HEK293 (cell line): ENCODE measurements at regions not wholly inside any gene's neighbourhood (a gene's known extent, or its start where the extent isn't known, plus 50 kb on each side); places are given as distances from the start of the nearest gene placed in this dataset.

Source experiments
- CTCF ChIA-PET: fragments of 350-600 bp; formaldehyde crosslinking; extraction: SDS; loops from one replicate; lab custom pipeline; 2021; ENCODE audit warnings: antibody characterized with exemption; lab: Yijun Ruan, JAX
- POLR2A ChIA-PET: fragments of 300-600 bp; formaldehyde crosslinking; extraction: SDS; loops from one replicate; lab custom pipeline; 2020; ENCODE audit warnings: antibody characterized with exemption, inconsistent platforms; lab: Yijun Ruan, JAX
- H3K27ac ChIP-seq: fragments of 200-500 bp; sonication (Bioruptor generic); 2 replicates; pipeline ENCODE4 v1.5.1; 2014; ENCODE audit warnings: low read depth, low read length, control low read depth, inconsistent platforms; ENCODE audit errors: extremely low read depth
- H3K36me3 ChIP-seq, 2 experiments: fragments of 200-500 bp in 1 of 2; sonication (Bioruptor generic) in 1 of 2; 1 replicate in 1 of 2; 2 replicates in 1 of 2; pipeline ENCODE4 v1.5.1; 2014 to 2017; ENCODE audit warnings: inconsistent platforms in 2 of 2, low read length in 2 of 2; ENCODE audit not compliant: control insufficient read depth in 2 of 2, insufficient read depth in 1 of 2
- H3K4me1 ChIP-seq: fragments of 200-500 bp; sonication (Bioruptor generic); 2 replicates; pipeline ENCODE4 v1.5.1; 2014; ENCODE audit warnings: mild to moderate bottlenecking, low read length, inconsistent platforms; ENCODE audit not compliant: control insufficient read depth, insufficient read depth
- H3K4me3 ChIP-seq: 2 replicates; pipeline ENCODE4 v1.5.1; 2011; ENCODE audit warnings: low read depth, mild to moderate bottlenecking, control low read depth, low read length, moderate library complexity
- H3K9me3 ChIP-seq: fragments of 200-500 bp; sonication (Bioruptor generic); 2 replicates; pipeline ENCODE4 v1.5.1; 2014; ENCODE audit warnings: low read depth, low read length, inconsistent platforms; ENCODE audit not compliant: control insufficient read depth, insufficient read depth
- EGR2 ChIP-seq: fragments of 450-650 bp; formaldehyde crosslinking; IDR thresholded peaks from 2 replicates; pipeline ENCODE4 v1.5.1; 2016; ENCODE audit warnings: low read depth, missing biosample characterization, missing genetic modification characterization
- SCRT1 ChIP-seq: fragments of 450-650 bp; formaldehyde crosslinking; IDR thresholded peaks from 2 replicates; pipeline ENCODE4 v1.5.1; 2016; ENCODE audit warnings: missing biosample characterization, missing genetic modification characterization, borderline replicate concordance
- SETDB1 ChIP-seq: IDR thresholded peaks from one replicate; pipeline ENCODE4 v1.6.1; 2017; ENCODE audit warnings: mild to moderate bottlenecking, low read length, moderate library complexity, mixed read lengths; ENCODE audit not compliant: insufficient read length
- SP2 ChIP-seq: fragments of 450-650 bp; formaldehyde crosslinking; IDR thresholded peaks from 2 replicates; pipeline ENCODE4 v1.5.1; 2016; ENCODE audit warnings: missing biosample characterization, missing genetic modification characterization
- ZNF133 ChIP-seq: fragments of 450-650 bp; formaldehyde crosslinking; IDR thresholded peaks from 2 replicates; pipeline ENCODE4 v1.5.1; 2016; ENCODE audit warnings: missing biosample characterization, missing genetic modification characterization
- ZNF138 ChIP-seq: fragments of 450-650 bp; formaldehyde crosslinking; IDR thresholded peaks from 2 replicates; pipeline ENCODE4 v1.5.1; 2016; ENCODE audit warnings: missing biosample characterization, missing genetic modification characterization, borderline replicate concordance
- ZNF140 ChIP-seq: fragments of 450-650 bp; formaldehyde crosslinking; IDR thresholded peaks from 2 replicates; pipeline ENCODE4 v1.5.1; 2016; ENCODE audit warnings: missing biosample characterization, missing genetic modification characterization
- ZNF155 ChIP-seq: fragments of 450-650 bp; formaldehyde crosslinking; IDR thresholded peaks from 2 replicates; pipeline ENCODE4 v1.5.1; 2016; ENCODE audit warnings: missing biosample characterization, missing genetic modification characterization
- ZNF311 ChIP-seq: fragments of 450-650 bp; formaldehyde crosslinking; IDR thresholded peaks from 2 replicates; pipeline ENCODE4 v1.5.1; 2017; ENCODE audit warnings: missing biosample characterization, missing genetic modification characterization, borderline replicate concordance
- ZNF354C ChIP-seq: fragments of 450-650 bp; formaldehyde crosslinking; IDR thresholded peaks from 2 replicates; pipeline ENCODE4 v1.5.1; 2016; ENCODE audit warnings: missing biosample characterization, missing genetic modification characterization, low read depth, borderline replicate concordance
- ZNF366 ChIP-seq: fragments of 450-650 bp; formaldehyde crosslinking; conservative IDR thresholded peaks from 2 replicates; pipeline ENCODE4 v1.5.1; 2016; ENCODE audit warnings: missing biosample characterization, missing genetic modification characterization
- ZNF514 ChIP-seq: fragments of 450-650 bp; formaldehyde crosslinking; IDR thresholded peaks from 2 replicates; pipeline ENCODE4 v1.5.1; 2016; ENCODE audit warnings: missing biosample characterization, missing genetic modification characterization
- ZNF596 ChIP-seq: fragments of 450-650 bp; IDR thresholded peaks from 2 replicates; pipeline ENCODE4 v1.5.0; 2018; ENCODE audit warnings: missing biosample characterization, mild to moderate bottlenecking, missing genetic modification characterization, moderate library complexity
- ZNF621 ChIP-seq: fragments of 450-650 bp; formaldehyde crosslinking; IDR thresholded peaks from 2 replicates; pipeline ENCODE4 v1.5.1; 2017; ENCODE audit warnings: missing biosample characterization, missing genetic modification characterization
- ZNF76 ChIP-seq: fragments of 450-650 bp; formaldehyde crosslinking; IDR thresholded peaks from 2 replicates; pipeline ENCODE4; 2016; ENCODE audit warnings: low read depth, missing biosample characterization, missing genetic modification characterization, borderline replicate concordance
- ZNF777 ChIP-seq: fragments of 450-650 bp; formaldehyde crosslinking; IDR thresholded peaks from 2 replicates; pipeline ENCODE4 v1.5.1; 2017; ENCODE audit warnings: missing biosample characterization, missing genetic modification characterization, borderline replicate concordance
- TF ChIP-seq, protein P1 (sequence below): fragments of 450-650 bp; formaldehyde crosslinking; IDR thresholded peaks from 2 replicates; pipeline ENCODE4 v1.5.1; 2016; ENCODE audit warnings: missing biosample characterization, missing genetic modification characterization
- TF ChIP-seq, protein P2 (sequence below): fragments of 450-650 bp; formaldehyde crosslinking; IDR thresholded peaks from 2 replicates; pipeline ENCODE4 v1.5.1; 2017; ENCODE audit warnings: missing biosample characterization, missing genetic modification characterization
- TF ChIP-seq, protein P3 (sequence below): fragments of 450-650 bp; formaldehyde crosslinking; IDR thresholded peaks from 2 replicates; pipeline ENCODE4 v1.5.1; 2016; ENCODE audit warnings: missing biosample characterization, missing genetic modification characterization
- TF ChIP-seq, protein P4 (sequence below): fragments of 450-650 bp; formaldehyde crosslinking; conservative IDR thresholded peaks from 2 replicates; pipeline ENCODE4 v1.5.1; 2016; ENCODE audit warnings: low read depth, missing biosample characterization, missing genetic modification characterization

DNA sequence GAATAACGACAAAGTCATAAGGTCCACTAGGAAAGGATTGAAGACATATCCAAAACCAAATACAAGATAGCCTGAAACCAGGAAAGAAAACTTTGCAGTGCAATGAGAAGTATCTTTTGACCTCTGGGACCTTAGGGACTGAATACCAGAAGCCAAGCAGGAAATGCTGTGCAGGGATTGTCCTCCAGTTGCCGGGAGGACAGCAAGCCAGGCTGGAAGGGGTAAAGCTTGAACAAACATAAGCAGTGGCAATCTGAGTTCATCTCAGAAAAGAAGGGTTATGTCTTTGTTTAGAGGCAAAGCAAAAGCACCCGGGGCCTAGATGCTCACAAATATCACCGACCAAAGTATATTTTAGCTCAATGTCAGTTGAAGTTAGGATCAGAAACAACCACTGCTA lies 55.3 kb upstream of the VCX start (continued):
- TF ChIP-seq ZNF155 (tag by site-specific recombination): no peak
- TF ChIP-seq, protein P1, sequence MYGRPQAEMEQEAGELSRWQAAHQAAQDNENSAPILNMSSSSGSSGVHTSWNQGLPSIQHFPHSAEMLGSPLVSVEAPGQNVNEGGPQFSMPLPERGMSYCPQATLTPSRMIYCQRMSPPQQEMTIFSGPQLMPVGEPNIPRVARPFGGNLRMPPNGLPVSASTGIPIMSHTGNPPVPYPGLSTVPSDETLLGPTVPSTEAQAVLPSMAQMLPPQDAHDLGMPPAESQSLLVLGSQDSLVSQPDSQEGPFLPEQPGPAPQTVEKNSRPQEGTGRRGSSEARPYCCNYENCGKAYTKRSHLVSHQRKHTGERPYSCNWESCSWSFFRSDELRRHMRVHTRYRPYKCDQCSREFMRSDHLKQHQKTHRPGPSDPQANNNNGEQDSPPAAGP (tag by site-specific recombination): no peak
- TF ChIP-seq ZNF76 (tag by site-specific recombination): no peak
- TF ChIP-seq, all 188 proteins: peak for 0

DNA sequence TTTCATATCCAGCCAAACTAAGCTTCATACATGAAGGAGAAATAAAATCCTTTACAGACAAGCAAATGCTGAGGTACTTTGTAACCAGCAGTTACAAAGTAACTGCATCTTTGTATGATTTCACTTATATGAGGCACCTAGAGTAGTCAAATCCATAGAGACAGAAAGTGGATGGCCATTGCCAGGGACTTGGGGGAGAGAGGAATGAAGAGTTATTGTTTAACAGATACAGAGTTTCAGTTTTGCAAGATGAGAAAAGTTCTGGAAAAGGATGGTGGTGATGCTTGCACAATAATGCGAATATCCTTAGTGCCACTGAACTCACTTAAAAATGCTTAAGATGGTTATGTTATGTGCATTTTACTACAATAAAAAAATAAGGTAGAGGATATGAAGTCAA lies 58.4 kb upstream of the VCX start:
- ChIA-PET CTCF (interaction anchor here (0.6 kb wide), 1 partner anchor 1695 kb away, joined by 3 read pairs; no protein-coding TSS in a partner anchor), POLR2A (no interaction called here)
- TF ChIP-seq ZNF140 (tag by site-specific recombination): no peak
- no peak for TF ChIP-seq SCRT1 (tag by site-specific recombination)
- TF ChIP-seq ZNF354C (tag by site-specific recombination): no peak
- TF ChIP-seq, protein P2, sequence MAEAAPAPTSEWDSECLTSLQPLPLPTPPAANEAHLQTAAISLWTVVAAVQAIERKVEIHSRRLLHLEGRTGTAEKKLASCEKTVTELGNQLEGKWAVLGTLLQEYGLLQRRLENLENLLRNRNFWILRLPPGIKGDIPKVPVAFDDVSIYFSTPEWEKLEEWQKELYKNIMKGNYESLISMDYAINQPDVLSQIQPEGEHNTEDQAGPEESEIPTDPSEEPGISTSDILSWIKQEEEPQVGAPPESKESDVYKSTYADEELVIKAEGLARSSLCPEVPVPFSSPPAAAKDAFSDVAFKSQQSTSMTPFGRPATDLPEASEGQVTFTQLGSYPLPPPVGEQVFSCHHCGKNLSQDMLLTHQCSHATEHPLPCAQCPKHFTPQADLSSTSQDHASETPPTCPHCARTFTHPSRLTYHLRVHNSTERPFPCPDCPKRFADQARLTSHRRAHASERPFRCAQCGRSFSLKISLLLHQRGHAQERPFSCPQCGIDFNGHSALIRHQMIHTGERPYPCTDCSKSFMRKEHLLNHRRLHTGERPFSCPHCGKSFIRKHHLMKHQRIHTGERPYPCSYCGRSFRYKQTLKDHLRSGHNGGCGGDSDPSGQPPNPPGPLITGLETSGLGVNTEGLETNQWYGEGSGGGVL: no peak
- TF ChIP-seq ZNF133: no peak
- no peak for TF ChIP-seq ZNF777 (tag by site-specific recombination)
- TF ChIP-seq ZNF514 (tag by site-specific recombination): no peak
- no peak for TF ChIP-seq EGR2 (tag by site-specific recombination)
- TF ChIP-seq ZNF138 (tag by site-specific recombination): no peak
- TF ChIP-seq SETDB1: no peak
- TF ChIP-seq ZNF621 (tag by site-specific recombination): no peak
- TF ChIP-seq SP2: no peak
- TF ChIP-seq, protein P3, sequence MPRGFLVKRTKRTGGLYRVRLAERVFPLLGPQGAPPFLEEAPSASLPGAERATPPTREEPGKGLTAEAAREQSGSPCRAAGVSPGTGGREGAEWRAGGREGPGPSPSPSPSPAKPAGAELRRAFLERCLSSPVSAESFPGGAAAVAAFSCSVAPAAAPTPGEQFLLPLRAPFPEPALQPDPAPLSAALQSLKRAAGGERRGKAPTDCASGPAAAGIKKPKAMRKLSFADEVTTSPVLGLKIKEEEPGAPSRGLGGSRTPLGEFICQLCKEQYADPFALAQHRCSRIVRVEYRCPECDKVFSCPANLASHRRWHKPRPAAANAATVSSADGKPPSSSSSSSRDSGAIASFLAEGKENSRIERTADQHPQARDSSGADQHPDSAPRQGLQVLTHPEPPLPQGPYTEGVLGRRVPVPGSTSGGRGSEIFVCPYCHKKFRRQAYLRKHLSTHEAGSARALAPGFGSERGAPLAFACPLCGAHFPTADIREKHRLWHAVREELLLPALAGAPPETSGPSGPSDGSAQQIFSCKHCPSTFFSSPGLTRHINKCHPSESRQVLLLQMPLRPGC: no peak
- no peak for TF ChIP-seq ZNF366 (tag by site-specific recombination)
- TF ChIP-seq ZNF596 (tag by site-specific recombination): no peak
- TF ChIP-seq, protein P4, sequence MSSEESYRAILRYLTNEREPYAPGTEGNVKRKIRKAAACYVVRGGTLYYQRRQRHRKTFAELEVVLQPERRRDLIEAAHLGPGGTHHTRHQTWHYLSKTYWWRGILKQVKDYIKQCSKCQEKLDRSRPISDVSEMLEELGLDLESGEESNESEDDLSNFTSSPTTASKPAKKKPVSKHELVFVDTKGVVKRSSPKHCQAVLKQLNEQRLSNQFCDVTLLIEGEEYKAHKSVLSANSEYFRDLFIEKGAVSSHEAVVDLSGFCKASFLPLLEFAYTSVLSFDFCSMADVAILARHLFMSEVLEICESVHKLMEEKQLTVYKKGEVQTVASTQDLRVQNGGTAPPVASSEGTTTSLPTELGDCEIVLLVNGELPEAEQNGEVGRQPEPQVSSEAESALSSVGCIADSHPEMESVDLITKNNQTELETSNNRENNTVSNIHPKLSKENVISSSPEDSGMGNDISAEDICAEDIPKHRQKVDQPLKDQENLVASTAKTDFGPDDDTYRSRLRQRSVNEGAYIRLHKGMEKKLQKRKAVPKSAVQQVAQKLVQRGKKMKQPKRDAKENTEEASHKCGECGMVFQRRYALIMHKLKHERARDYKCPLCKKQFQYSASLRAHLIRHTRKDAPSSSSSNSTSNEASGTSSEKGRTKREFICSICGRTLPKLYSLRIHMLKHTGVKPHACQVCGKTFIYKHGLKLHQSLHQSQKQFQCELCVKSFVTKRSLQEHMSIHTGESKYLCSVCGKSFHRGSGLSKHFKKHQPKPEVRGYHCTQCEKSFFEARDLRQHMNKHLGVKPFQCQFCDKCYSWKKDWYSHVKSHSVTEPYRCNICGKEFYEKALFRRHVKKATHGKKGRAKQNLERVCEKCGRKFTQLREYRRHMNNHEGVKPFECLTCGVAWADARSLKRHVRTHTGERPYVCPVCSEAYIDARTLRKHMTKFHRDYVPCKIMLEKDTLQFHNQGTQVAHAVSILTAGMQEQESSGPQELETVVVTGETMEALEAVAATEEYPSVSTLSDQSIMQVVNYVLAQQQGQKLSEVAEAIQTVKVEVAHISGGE (tag by site-specific recombination): no peak
- no peak for TF ChIP-seq ZNF311 (tag by site-specific recombination)
- TF ChIP-seq, all 188 proteins: peak for 0

More for the DNA sequence above, 58.4 kb upstream of the VCX start:
- no peak overlapping the region for H3K4me3 ChIP-seq
- no peaks in the 10 kb centered on the region for H3K36me3 ChIP-seq
- H3K4me1 ChIP-seq: no peaks in the 10 kb centered on the region
- no peaks in the 10 kb centered on the region for H3K9me3 ChIP-seq
- H3K27ac ChIP-seq: no peak overlapping the region
